ENCODE measurements at regions not wholly inside any gene's neighbourhood (a gene's known extent, or its start where the extent isn't known, plus 50 kb on each side); places are given as distances from the start of the nearest gene placed in this dataset.
"Not testable (repeated sequence)": the region's sequence is repeated elsewhere in the genome, so short reads cannot be mapped to it uniquely, and the experiment has no call there.

- Mint-ChIP-seq H3K36me3 (no peaks in the 10 kb centered on the region), H3K4me1 (no peaks in the 10 kb centered on the region), H3K27ac (no peak overlapping the region), H3K9me3 (peaks cover 4% of the 10 kb centered on the region), H3K4me3 (no peak overlapping the region), H3K27me3 (ENCODE audit: low read depth) (peaks cover 11% of the 10 kb centered on the region)
- TF ChIP-seq CTCF (IDR thresholded peaks at IDR 0.05; ENCODE audit: unreplicated experiment), result no peak
- DNase-seq (ENCODE audit: low spot score in 2 of 2, unreplicated experiment in 2 of 2), result no peak
Measured at GRCh38 chr1:166489356-166489669, 322.5 kb upstream of the FAM78B start.

GRCh38 chr1:166489670-166490436, 323.1 kb upstream of the FAM78B start:
- DNase-seq (ENCODE audit: low spot score in 2 of 2, unreplicated experiment in 2 of 2), result no peak
- Mint-ChIP-seq H3K27me3 (ENCODE audit: low read depth) (peaks cover 8% of the 10 kb centered on the region), H3K9me3 (peaks cover 4% of the 10 kb centered on the region), H3K36me3 (no peaks in the 10 kb centered on the region), H3K27ac (no peak overlapping the region), H3K4me3 (no peak overlapping the region), H3K4me1 (no peaks in the 10 kb centered on the region)
- no peak for TF ChIP-seq CTCF (IDR thresholded peaks at IDR 0.05; ENCODE audit: unreplicated experiment)

GRCh38 chr1:166490437-166490991, 323.7 kb upstream of the FAM78B start:
- H3K27ac Mint-ChIP-seq, result no peak overlapping the region
- H3K9me3 Mint-ChIP-seq, result peaks cover 4% of the 10 kb centered on the region
- no peak overlapping the region for H3K4me3 Mint-ChIP-seq
- DNase-seq (ENCODE audit: low spot score in 2 of 2, unreplicated experiment in 2 of 2), result no peak
- H3K27me3 Mint-ChIP-seq (ENCODE audit: low read depth), result peaks cover 7% of the 10 kb centered on the region
- no peak for TF ChIP-seq CTCF (IDR thresholded peaks at IDR 0.05; ENCODE audit: unreplicated experiment)
- H3K4me1 Mint-ChIP-seq, result no peaks in the 10 kb centered on the region
- H3K36me3 Mint-ChIP-seq, result no peaks in the 10 kb centered on the region

GRCh38 chr1:166493765-166494164, 327.0 kb upstream of the FAM78B start:
- H3K4me1 Mint-ChIP-seq; H3K36me3 Mint-ChIP-seq; H3K27ac Mint-ChIP-seq; H3K27me3 Mint-ChIP-seq (ENCODE audit: low read depth); H3K4me3 Mint-ChIP-seq; DNase-seq (ENCODE audit: low spot score in 2 of 2, unreplicated experiment in 2 of 2): not testable (repeated sequence)
- H3K9me3 Mint-ChIP-seq, result peaks cover 24% of the 10 kb centered on the region

- Mint-ChIP-seq H3K9me3 (peaks cover 20% of the 10 kb centered on the region), H3K4me1 (no peaks in the 10 kb centered on the region), H3K4me3 (no peak overlapping the region), H3K36me3 (no peaks in the 10 kb centered on the region), H3K27me3 (ENCODE audit: low read depth) (no peaks in the 10 kb centered on the region), H3K27ac (no peak overlapping the region)
- no peak for DNase-seq (ENCODE audit: low spot score in 2 of 2, unreplicated experiment in 2 of 2)
- no peak for TF ChIP-seq CTCF (IDR thresholded peaks at IDR 0.05; ENCODE audit: unreplicated experiment)
Measured at GRCh38 chr1:166507347-166507746, 331.9 kb upstream of the POGK start.

GRCh38 chr1:166511761-166512160, 327.5 kb upstream of the POGK start:
- Mint-ChIP-seq H3K4me3 (no peak overlapping the region), H3K36me3 (no peaks in the 10 kb centered on the region), H3K4me1 (no peaks in the 10 kb centered on the region), H3K9me3 (peaks cover 31% of the 10 kb centered on the region), H3K27ac (no peak overlapping the region), H3K27me3 (ENCODE audit: low read depth) (no peaks in the 10 kb centered on the region)
- no peak for TF ChIP-seq CTCF (IDR thresholded peaks at IDR 0.05; ENCODE audit: unreplicated experiment)
- DNase-seq (ENCODE audit: low spot score in 2 of 2, unreplicated experiment in 2 of 2), result no peak
